Fibroblast of the aortic adventitia (primary cell): ENCODE measurements at regions not wholly inside any gene's neighbourhood (a gene's known extent, or its start where the extent isn't known, plus 50 kb on each side); places are given as distances from the start of the nearest gene placed in this dataset.

ENCODE experiments used
- DNase-seq: peaks from one replicate; pipeline ENCODE4 v3.0.0-alpha.2; 2010; ENCODE audit warnings: low read depth
- H3K4me3 ChIP-seq: 2 replicates; pipeline ENCODE4 v1.5.1; 2011; ENCODE audit warnings: low read depth, mild to moderate bottlenecking, control low read depth, low read length, moderate library complexity
- CTCF ChIP-seq: IDR thresholded peaks from 2 replicates; pipeline ENCODE4 v1.5.1; 2011; ENCODE audit warnings: mild to moderate bottlenecking, low read length, control low read depth, inconsistent platforms; ENCODE audit not compliant: insufficient read depth

- no peak for DNase-seq
- TF ChIP-seq CTCF = no peak
These were observed 181.9 kb upstream of the BMP4 start for GRCh38 chr14:54138354-54139038.

GRCh38 chr14:54140551-54140950 is 183.9 kb upstream of the BMP4 start:
- TF ChIP-seq CTCF = no peak
- no peak for DNase-seq
- no peak overlapping the region for H3K4me3 ChIP-seq

More at GRCh38 chr14:54138354-54139038, 181.9 kb upstream of the BMP4 start:
- no peak overlapping the region for H3K4me3 ChIP-seq

- H3K4me3 ChIP-seq = no peak overlapping the region
- no peak for TF ChIP-seq CTCF
- DNase-seq = no peak
These were observed 190.0 kb upstream of the BMP4 start for GRCh38 chr14:54146601-54147000.

- H3K4me3 ChIP-seq = no peak overlapping the region
- no peak for TF ChIP-seq CTCF
- DNase-seq = peak; percentile 65
These were observed 190.7 kb upstream of the BMP4 start for GRCh38 chr14:54147282-54147681.

- no peak for DNase-seq
- H3K4me3 ChIP-seq = no peak overlapping the region
- TF ChIP-seq CTCF = no peak
These were observed 191.1 kb upstream of the BMP4 start for GRCh38 chr14:54147758-54148157.

- TF ChIP-seq CTCF = no peak
- H3K4me3 ChIP-seq = no peak overlapping the region
- peak; percentile 62 for DNase-seq
These were observed 191.6 kb upstream of the BMP4 start for GRCh38 chr14:54148251-54148650.

- DNase-seq = no peak
- no peak overlapping the region for H3K4me3 ChIP-seq
- no peak for TF ChIP-seq CTCF
These were observed 195.7 kb upstream of the BMP4 start for GRCh38 chr14:54152351-54152750.
